Sigmoid colon (tissue), 6 donors: ENCODE measurements at regions not wholly inside any gene's neighbourhood (a gene's known extent, or its start where the extent isn't known, plus 50 kb on each side); places are given as distances from the start of the nearest gene placed in this dataset.

Source experiments
- DNase-seq: peaks from one replicate; pipeline ENCODE4 v3.0.0-alpha.2; 2019
- H3K27ac ChIP-seq, 4 donors: fragments of 200-600 bp; sonication (generic); one replicate each; pipeline ENCODE4 v1.5.1; 2016 to 2019; ENCODE audit warnings: mild to moderate bottlenecking in 1 of 4
- H3K27me3 ChIP-seq, 3 donors: fragments of 200-600 bp; sonication (generic); one replicate each; pipeline ENCODE4 v1.5.1; 2019; ENCODE audit warnings: mild to moderate bottlenecking in 1 of 3
- H3K36me3 ChIP-seq, 4 donors: fragments of 200-600 bp; sonication (generic); one replicate each; pipeline ENCODE4 v1.5.1; 2016 to 2019
- H3K4me1 ChIP-seq, 4 donors: fragments of 200-600 bp; sonication (generic); one replicate each; pipeline ENCODE4 v1.5.1; 2017 to 2019
- H3K4me3 ChIP-seq, 4 donors: fragments of 200-600 bp; sonication (generic); one replicate each; pipeline ENCODE4 v1.5.1; 2017 to 2019; ENCODE audit warnings: mild to moderate bottlenecking in 2 of 4, moderate library complexity in 1 of 4
- H3K9me3 ChIP-seq, 4 donors: fragments of 200-600 bp in 3 of 4; sonication (generic) in 3 of 4; one replicate each; pipeline versions ENCODE4 v1.5.1 to v1.6.1; 2013 to 2019
- CTCF ChIP-seq, 4 experiments: fragments of 450-650 bp in 3 of 4; fragments of 200-600 bp in 1 of 4; IDR thresholded peaks; one replicate each; pipeline ENCODE4 v1.5.1; 2016 to 2019; ENCODE audit warnings: antibody characterized with exemption in 4 of 4, mild to moderate bottlenecking in 3 of 4, moderate library complexity in 2 of 4
- EP300 ChIP-seq, 4 donors: sonication (generic); formaldehyde crosslinking; IDR thresholded peaks; one replicate each; pipeline ENCODE4 v1.6.1; 2017; ENCODE audit warnings: antibody characterized with exemption in 4 of 4
- POLR2A ChIP-seq, 2 donors: fragments of 450-650 bp; IDR thresholded peaks; one replicate each; pipeline ENCODE4 v1.6.1; 2016; ENCODE audit warnings: antibody characterized with exemption in 2 of 2, mild to moderate bottlenecking in 2 of 2, moderate library complexity in 2 of 2
- POLR2AphosphoS5 ChIP-seq, 4 donors: sonication (generic); formaldehyde crosslinking; IDR thresholded peaks; one replicate each; pipeline ENCODE4 v1.6.1; 2017; ENCODE audit warnings: antibody characterized with exemption in 4 of 4
- WGBS, 2 donors: extraction: QIAGEN DNeasy Blood & Tissue Kit; methylation state at CpG; one replicate each; pipeline ENCODE4 v1.1.7; 2013; 5-methylcytosine and 5-hydroxymethylcytosine counted together
- intact Hi-C: fragments of 100-400 bp; cut with DNase I; formaldehyde crosslinking; loops from one replicate; pipeline ENCODE4 v1.15.1; 2023
- donor health status: healthy with polysubstance abuse.
- donor health status: healthy.

- Histone ChIP-seq H3K4me1 (no peaks in the 10 kb centered on the region), H3K36me3 (no peaks in the 10 kb centered on the region), H3K27me3 (no peaks in the 10 kb centered on the region), H3K27ac (no peak overlapping the region), H3K4me3 (no peak overlapping the region), H3K9me3 (no peaks in the 10 kb centered on the region)
- intact Hi-C loops, result no loop called here
- no peak for TF ChIP-seq POLR2AphosphoS5 (IDR thresholded peaks at IDR 0.05)
- TF ChIP-seq POLR2A (IDR thresholded peaks at IDR 0.05), result no peak
- TF ChIP-seq CTCF (IDR thresholded peaks at IDR 0.05), result no peak
- TF ChIP-seq EP300 (IDR thresholded peaks at IDR 0.05), result no peak
- 90 to 91% methylated on average over 1 of the region's 1 CpG for WGBS, 2 donors
- no peak for DNase-seq
Measured at GRCh38 chr18:47603158-47603557, 327.3 kb downstream of the SMAD2 start.

GRCh38 chr18:47602273-47602897 lies 328.1 kb downstream of the SMAD2 start:
- H3K4me3 ChIP-seq, result no peak overlapping the region
- no peaks in the 10 kb centered on the region for H3K36me3 ChIP-seq
- intact Hi-C loops, result no loop called here
- WGBS, 2 donors, result 52 to 75% methylated on average over 11 of the region's 11 CpGs
- H3K27me3 ChIP-seq, result no peaks in the 10 kb centered on the region
- no peak for TF ChIP-seq POLR2AphosphoS5 (IDR thresholded peaks at IDR 0.05)
- TF ChIP-seq CTCF (IDR thresholded peaks at IDR 0.05), result no peak
- no peaks in the 10 kb centered on the region for H3K9me3 ChIP-seq
- H3K27ac ChIP-seq, result no peak overlapping the region
- H3K4me1 ChIP-seq, result no peaks in the 10 kb centered on the region
- DNase-seq, result no peak

GRCh38 chr18:47601581-47602272 lies 328.7 kb downstream of the SMAD2 start:
- no peaks in the 10 kb centered on the region for H3K36me3 ChIP-seq
- H3K9me3 ChIP-seq, result no peaks in the 10 kb centered on the region
- no peak for DNase-seq
- H3K4me3 ChIP-seq, result no peak overlapping the region
- H3K4me1 ChIP-seq, result no peaks in the 10 kb centered on the region
- TF ChIP-seq POLR2A (IDR thresholded peaks at IDR 0.05) (no peak), CTCF (IDR thresholded peaks at IDR 0.05) (no peak), EP300 (IDR thresholded peaks at IDR 0.05) (no peak), POLR2AphosphoS5 (IDR thresholded peaks at IDR 0.05) (no peak)
- H3K27me3 ChIP-seq, result no peaks in the 10 kb centered on the region
- intact Hi-C loops, result no loop called here
- WGBS, 2 donors, result 75 to 80% methylated on average over 13 of the region's 13 CpGs
- no peak overlapping the region for H3K27ac ChIP-seq

GRCh38 chr18:47595831-47596501 lies 334.5 kb downstream of the SMAD2 start:
- no peak for TF ChIP-seq POLR2A (IDR thresholded peaks at IDR 0.05)
- peak in 1 of 4 experiments; percentile 22 for TF ChIP-seq CTCF (IDR thresholded peaks at IDR 0.05)
- intact Hi-C loops, result no loop called here
- Histone ChIP-seq H3K9me3 (peaks cover 0 to 7% (median 3%) of the 10 kb centered on the region in 4 donors), H3K4me3 (no peak overlapping the region), H3K27ac (no peak overlapping the region), H3K27me3 (peaks cover 0 to 29% (median 0%) of the 10 kb centered on the region in 3 donors), H3K36me3 (no peaks in the 10 kb centered on the region), H3K4me1 (no peaks in the 10 kb centered on the region)
- WGBS, 2 donors, result 3 to 15% methylated on average over 2 of the region's 2 CpGs
- no peak for DNase-seq
